Neural cell (in vitro differentiated cells): ENCODE measurements at regions not wholly inside any gene's neighbourhood (a gene's known extent, or its start where the extent isn't known, plus 50 kb on each side); places are given as distances from the start of the nearest gene placed in this dataset.

Source experiments
- H2AFZ ChIP-seq: fragments of 200-600, 300-800 bp; sonication (generic), shearing (Covaris generic); 2 replicates; pipeline ENCODE4 v1.6.0; 2014; ENCODE audit warnings: low read depth, mild to moderate bottlenecking, antibody characterized with exemption, low read length, moderate library complexity
- H3F3A ChIP-seq: fragments of 200-600 bp; shearing (Covaris generic); 2 replicates; pipeline ENCODE4 v1.6.1; 2016; ENCODE audit warnings: mild to moderate bottlenecking, moderate library complexity, mixed read lengths, antibody characterized with exemption, low read length; ENCODE audit not compliant: insufficient read depth, poor library complexity, severe bottlenecking
- H3K27ac ChIP-seq: fragments of 200-600, 300-800 bp; sonication (generic), shearing (Covaris generic); 2 replicates; pipeline ENCODE4 v1.5.1; 2014; ENCODE audit warnings: mild to moderate bottlenecking, low read length, moderate library complexity
- H3K27me3 ChIP-seq: fragments of 300-800, 200-600 bp; sonication (generic), shearing (Covaris generic); 2 replicates; pipeline ENCODE4 v1.6.0; 2014; ENCODE audit warnings: mild to moderate bottlenecking, low read depth, low read length, moderate library complexity; ENCODE audit not compliant: insufficient read depth
- H3K36me3 ChIP-seq: fragments of 300-800, 200-600 bp; sonication (generic), shearing (Covaris generic); 2 replicates; pipeline ENCODE4 v1.5.1; 2014; ENCODE audit warnings: mild to moderate bottlenecking, antibody characterized with exemption, low read length, moderate library complexity; ENCODE audit not compliant: insufficient read depth
- H3K4me2 ChIP-seq: fragments of 300-800, 200-600 bp; sonication (generic), shearing (Covaris generic); 2 replicates; pipeline ENCODE4 v1.6.0; 2014; ENCODE audit warnings: mild to moderate bottlenecking, low read length
- H3K4me3 ChIP-seq: fragments of 300-800, 200-600 bp; sonication (generic), shearing (Covaris generic); 2 replicates; pipeline ENCODE4 v1.5.1; 2014; ENCODE audit warnings: mild to moderate bottlenecking, low read length, moderate library complexity
- H3K79me2 ChIP-seq: fragments of 200-600 bp; shearing (Covaris generic); replicated peaks from 2 replicates; pipeline ENCODE4 v1.6.0; 2014; ENCODE audit warnings: mild to moderate bottlenecking, low read length, moderate library complexity; ENCODE audit not compliant: insufficient read depth
- H3K9ac ChIP-seq: fragments of 300-800, 200-600 bp; sonication (generic), shearing (Covaris generic); 2 replicates; pipeline ENCODE4 v1.6.1; 2016; ENCODE audit warnings: mild to moderate bottlenecking, low read length, mixed read lengths
- H3K9me2 ChIP-seq: fragments of 200-600 bp; shearing (Covaris generic); 2 replicates; pipeline ENCODE4 v1.6.1; 2016; ENCODE audit warnings: mild to moderate bottlenecking, low read length, mixed read lengths; ENCODE audit not compliant: insufficient read depth
- H3K9me3 ChIP-seq: fragments of 200-600, 300-800 bp; sonication (generic), shearing (Covaris generic); 2 replicates; pipeline ENCODE4 v1.6.1; 2016; ENCODE audit warnings: mild to moderate bottlenecking, mixed run types, low read length, moderate library complexity, mixed read lengths
- H4K20me1 ChIP-seq: fragments of 200-600 bp; shearing (Covaris generic); 2 replicates; pipeline ENCODE4 v1.6.1; 2016; ENCODE audit warnings: mild to moderate bottlenecking, mixed run types; ENCODE audit not compliant: insufficient read depth
- EP300 ChIP-seq: fragments of 450-650 bp; conservative IDR thresholded peaks from 2 replicates; pipeline ENCODE4 v1.6.1; 2014; ENCODE audit warnings: antibody characterized with exemption, mild to moderate bottlenecking, moderate library complexity; ENCODE audit not compliant: poor library complexity, severe bottlenecking
- EZH2 ChIP-seq: fragments of 200-600, 300-800 bp; shearing (Covaris generic), sonication (generic); IDR thresholded peaks from 2 replicates; pipeline ENCODE4 v1.6.1; 2014; ENCODE audit warnings: antibody characterized with exemption, low read length, borderline replicate concordance, mild to moderate bottlenecking; ENCODE audit not compliant: insufficient read depth, poor library complexity, severe bottlenecking
- MXI1 ChIP-seq: fragments of 450-650 bp; conservative IDR thresholded peaks from 2 replicates; pipeline ENCODE4 v1.6.1; 2014; ENCODE audit warnings: antibody characterized with exemption, mild to moderate bottlenecking; ENCODE audit not compliant: poor library complexity, severe bottlenecking
- POLR2AphosphoS5 ChIP-seq: IDR thresholded peaks from 2 replicates; pipeline ENCODE4 v1.6.1; 2012
- RAD21 ChIP-seq: fragments of 450-650 bp; conservative IDR thresholded peaks from 2 replicates; pipeline ENCODE4 v1.6.1; 2014; ENCODE audit warnings: antibody characterized with exemption, mild to moderate bottlenecking, moderate library complexity
- REST ChIP-seq: IDR thresholded peaks from 2 replicates; pipeline ENCODE4 v1.6.1; 2012; ENCODE audit warnings: borderline replicate concordance
- SMC3 ChIP-seq: fragments of 450-650 bp; conservative IDR thresholded peaks from 2 replicates; pipeline ENCODE4 v1.6.1; 2014; ENCODE audit warnings: antibody characterized with exemption, mild to moderate bottlenecking, moderate library complexity; ENCODE audit not compliant: poor library complexity
- TAF1 ChIP-seq: IDR thresholded peaks from 2 replicates; pipeline ENCODE4 v1.6.1; 2012; ENCODE audit warnings: low read depth
- TF ChIP-seq, protein P1 (sequence below): fragments of 450-650 bp; IDR thresholded peaks from 2 replicates; pipeline ENCODE4 v1.5.1; 2014; ENCODE audit warnings: antibody characterized with exemption, mild to moderate bottlenecking, moderate library complexity; ENCODE audit not compliant: poor library complexity, severe bottlenecking

DNA sequence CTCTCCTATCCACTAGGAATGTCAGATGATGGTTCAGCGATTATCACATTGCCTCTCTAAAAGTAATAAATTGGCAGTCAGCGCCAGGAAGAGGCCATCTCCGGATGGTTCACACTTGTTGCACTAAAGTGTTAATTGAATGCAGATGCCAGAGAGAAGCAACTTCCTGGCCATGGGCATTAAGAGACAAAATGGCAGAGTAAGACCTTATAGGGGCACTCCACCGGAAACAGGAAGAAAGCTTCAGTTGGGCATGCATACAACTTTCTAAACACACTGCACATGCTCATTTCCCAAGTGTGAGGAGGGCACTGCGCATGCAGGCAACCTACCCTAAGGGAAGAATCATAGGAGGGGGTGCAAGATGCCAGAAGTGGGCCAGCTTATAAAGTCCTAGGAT is 71.7 kb upstream of the AUTS2 start:
- Histone ChIP-seq H3K4me2 (no peak overlapping the region), H4K20me1 (no peaks in the 10 kb centered on the region), H3K27ac (no peak overlapping the region), H3K9ac (no peak overlapping the region), H3F3A (no peaks in the 10 kb centered on the region), H3K4me3 (no peak overlapping the region), H3K9me3 (peaks cover 6% of the 10 kb centered on the region), H3K36me3 (no peaks in the 10 kb centered on the region), H3K9me2 (no peaks in the 10 kb centered on the region), H3K27me3 (peaks cover 5% of the 10 kb centered on the region), H3K79me2 (no peaks in the 10 kb centered on the region), H2AFZ (no peak overlapping the region)
- no peak for TF ChIP-seq REST
- no peak for TF ChIP-seq EZH2
- no peak for TF ChIP-seq TAF1
- no peak for TF ChIP-seq MXI1
- no peak for TF ChIP-seq EP300
- no peak for TF ChIP-seq SMC3
- no peak for TF ChIP-seq RAD21
- TF ChIP-seq POLR2AphosphoS5 = no peak
- TF ChIP-seq, protein P1, sequence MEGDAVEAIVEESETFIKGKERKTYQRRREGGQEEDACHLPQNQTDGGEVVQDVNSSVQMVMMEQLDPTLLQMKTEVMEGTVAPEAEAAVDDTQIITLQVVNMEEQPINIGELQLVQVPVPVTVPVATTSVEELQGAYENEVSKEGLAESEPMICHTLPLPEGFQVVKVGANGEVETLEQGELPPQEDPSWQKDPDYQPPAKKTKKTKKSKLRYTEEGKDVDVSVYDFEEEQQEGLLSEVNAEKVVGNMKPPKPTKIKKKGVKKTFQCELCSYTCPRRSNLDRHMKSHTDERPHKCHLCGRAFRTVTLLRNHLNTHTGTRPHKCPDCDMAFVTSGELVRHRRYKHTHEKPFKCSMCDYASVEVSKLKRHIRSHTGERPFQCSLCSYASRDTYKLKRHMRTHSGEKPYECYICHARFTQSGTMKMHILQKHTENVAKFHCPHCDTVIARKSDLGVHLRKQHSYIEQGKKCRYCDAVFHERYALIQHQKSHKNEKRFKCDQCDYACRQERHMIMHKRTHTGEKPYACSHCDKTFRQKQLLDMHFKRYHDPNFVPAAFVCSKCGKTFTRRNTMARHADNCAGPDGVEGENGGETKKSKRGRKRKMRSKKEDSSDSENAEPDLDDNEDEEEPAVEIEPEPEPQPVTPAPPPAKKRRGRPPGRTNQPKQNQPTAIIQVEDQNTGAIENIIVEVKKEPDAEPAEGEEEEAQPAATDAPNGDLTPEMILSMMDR = no peak

- no peaks in the 10 kb centered on the region for H3K27me3 ChIP-seq
- H3K4me2 ChIP-seq = no peak overlapping the region
- H2AFZ ChIP-seq = no peak overlapping the region
- no peaks in the 10 kb centered on the region for H3F3A ChIP-seq
- H3K36me3 ChIP-seq = no peaks in the 10 kb centered on the region
- H3K9me2 ChIP-seq = no peaks in the 10 kb centered on the region
- H3K9ac ChIP-seq = no peak overlapping the region
- no peaks in the 10 kb centered on the region for H3K79me2 ChIP-seq
- H3K4me3 ChIP-seq = no peak overlapping the region
- H3K27ac ChIP-seq = no peak overlapping the region
- TF ChIP-seq POLR2AphosphoS5 (no peak), RAD21 (no peak), SMC3 (no peak), EP300 (no peak), TAF1 (no peak), MXI1 (no peak), REST (no peak)
- TF ChIP-seq, protein P1 = no peak
- peaks cover 6% of the 10 kb centered on the region for H3K9me3 ChIP-seq
- no peaks in the 10 kb centered on the region for H4K20me1 ChIP-seq
These were observed 70.6 kb upstream of the AUTS2 start for GRCh38 chr7:69527706-69528105.
